A673 (cell line): ENCODE measurements at regions not wholly inside any gene's neighbourhood (a gene's known extent, or its start where the extent isn't known, plus 50 kb on each side); places are given as distances from the start of the nearest gene placed in this dataset.

Experiments used
- EZH2 ChIP-seq: fragments of 200-600 bp; sonication (generic); IDR thresholded peaks from 2 replicates; pipeline ENCODE4 v1.6.1; 2017; ENCODE audit warnings: borderline replicate concordance, low read depth, mild to moderate bottlenecking, mixed read lengths, antibody characterized with exemption, low read length; ENCODE audit not compliant: poor library complexity, severe bottlenecking
- TF ChIP-seq, protein P1 (sequence below): fragments of 300-800, 200-600 bp; sonication (generic); conservative IDR thresholded peaks from 2 replicates; pipeline ENCODE4 v1.5.1; 2017; ENCODE audit warnings: low read depth, mild to moderate bottlenecking, antibody characterized with exemption, low read length, moderate library complexity, mixed read lengths

DNA sequence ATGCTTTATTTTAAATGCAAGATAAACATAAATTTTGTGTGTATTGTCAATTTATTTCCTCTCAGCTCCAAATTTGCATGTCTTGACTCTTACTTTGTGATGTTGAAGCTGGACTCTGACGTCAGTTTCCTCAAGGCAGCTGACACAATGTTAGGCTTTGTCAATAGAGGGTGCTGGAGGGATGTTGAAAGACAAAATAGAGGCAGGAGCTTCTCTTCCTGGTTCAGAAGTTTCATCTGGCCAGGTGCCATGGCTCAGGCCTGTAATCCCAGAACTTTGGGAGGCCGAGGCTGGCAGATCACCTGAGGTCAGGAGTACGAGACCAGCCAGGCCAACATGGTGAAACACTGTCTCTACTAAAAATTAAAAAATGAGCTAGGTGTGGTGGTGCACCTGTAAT is 408.6 kb downstream of the GBE1 start:
- TF ChIP-seq, protein P1, sequence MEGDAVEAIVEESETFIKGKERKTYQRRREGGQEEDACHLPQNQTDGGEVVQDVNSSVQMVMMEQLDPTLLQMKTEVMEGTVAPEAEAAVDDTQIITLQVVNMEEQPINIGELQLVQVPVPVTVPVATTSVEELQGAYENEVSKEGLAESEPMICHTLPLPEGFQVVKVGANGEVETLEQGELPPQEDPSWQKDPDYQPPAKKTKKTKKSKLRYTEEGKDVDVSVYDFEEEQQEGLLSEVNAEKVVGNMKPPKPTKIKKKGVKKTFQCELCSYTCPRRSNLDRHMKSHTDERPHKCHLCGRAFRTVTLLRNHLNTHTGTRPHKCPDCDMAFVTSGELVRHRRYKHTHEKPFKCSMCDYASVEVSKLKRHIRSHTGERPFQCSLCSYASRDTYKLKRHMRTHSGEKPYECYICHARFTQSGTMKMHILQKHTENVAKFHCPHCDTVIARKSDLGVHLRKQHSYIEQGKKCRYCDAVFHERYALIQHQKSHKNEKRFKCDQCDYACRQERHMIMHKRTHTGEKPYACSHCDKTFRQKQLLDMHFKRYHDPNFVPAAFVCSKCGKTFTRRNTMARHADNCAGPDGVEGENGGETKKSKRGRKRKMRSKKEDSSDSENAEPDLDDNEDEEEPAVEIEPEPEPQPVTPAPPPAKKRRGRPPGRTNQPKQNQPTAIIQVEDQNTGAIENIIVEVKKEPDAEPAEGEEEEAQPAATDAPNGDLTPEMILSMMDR, result no peak
- no peak for TF ChIP-seq EZH2
